Gastrocnemius medialis (tissue), 4 donors: ENCODE measurements at regions not wholly inside any gene's neighbourhood (a gene's known extent, or its start where the extent isn't known, plus 50 kb on each side); places are given as distances from the start of the nearest gene placed in this dataset.

Source experiments
- ATAC-seq, 2 donors: fragments of 150-250 bp; one replicate each; pipeline ENCODE4 v1.9.1; 2016
- DNase-seq, 2 donors: peaks; one replicate each; pipeline ENCODE4 v3.0.0-alpha.2; 2019
- H3K27ac ChIP-seq, 4 donors: fragments of 200-600 bp; sonication (generic); 1 replicate in 1 of 4; 2 replicates in 3 of 4; pipeline ENCODE4 v1.5.1; 2016 to 2018; ENCODE audit warnings: mild to moderate bottlenecking in 2 of 4, moderate library complexity in 1 of 4
- H3K27me3 ChIP-seq, 3 donors: fragments of 200-600 bp; sonication (generic) in 2 of 3; 1 replicate in 1 of 3; 2 replicates in 2 of 3; pipeline versions ENCODE4 v1.5.1 to v1.6.0; 2016 to 2019; ENCODE audit warnings: mild to moderate bottlenecking in 1 of 3, moderate library complexity in 1 of 3
- H3K36me3 ChIP-seq, 2 donors: fragments of 200-600 bp; sonication (generic) in 1 of 2; one replicate each; pipeline ENCODE4 v1.5.1; 2017 to 2018
- H3K4me1 ChIP-seq, 2 donors: fragments of 200-600 bp; sonication (generic) in 1 of 2; one replicate each; pipeline ENCODE4 v1.5.1; 2016 to 2017; ENCODE audit warnings: mild to moderate bottlenecking in 2 of 2
- H3K4me3 ChIP-seq, 4 donors: fragments of 200-600 bp; sonication (generic) in 3 of 4; 1 replicate in 1 of 4; 2 replicates in 3 of 4; pipeline ENCODE4 v1.5.1; 2016 to 2019; ENCODE audit warnings: mild to moderate bottlenecking in 2 of 4
- H3K9me3 ChIP-seq, 3 donors: fragments of 200-600 bp; sonication (generic) in 2 of 3; 1 replicate in 1 of 3; 2 replicates in 2 of 3; pipeline ENCODE4 v1.5.1; 2016 to 2019
- POLR2A ChIP-seq, 2 donors: fragments of 450-650 bp; IDR thresholded peaks; one replicate each; pipeline ENCODE4 v1.6.1; 2017; ENCODE audit warnings: antibody characterized with exemption in 2 of 2, mild to moderate bottlenecking in 2 of 2, moderate library complexity in 2 of 2
- in situ Hi-C, 4 donors: fragments of 200-750 bp; cut with MboI; loops; one replicate each; pipeline versions ENCODE4 v1.15.0 to v1.8.0; 2017; ENCODE audit warnings: low sequenced_read_pairs in 4 of 4
- intact Hi-C: fragments of 100-400 bp; cut with DNase I; formaldehyde crosslinking; loops from one replicate; pipeline ENCODE4 v1.15.1; 2023; ENCODE audit warnings: low total_unique reads
- TF ChIP-seq, protein P1 (sequence below), 5 experiments: fragments of 450-650 bp in 3 of 5; fragments of 200-600 bp in 2 of 5; sonication (generic) in 2 of 5; IDR thresholded peaks in 4 of 5; conservative IDR thresholded peaks in 1 of 5; 1 replicate in 4 of 5; 2 replicates in 1 of 5; pipeline ENCODE4 v1.5.1; 2016 to 2019; ENCODE audit warnings: antibody characterized with exemption in 5 of 5, mild to moderate bottlenecking in 3 of 5, moderate library complexity in 3 of 5

DNA sequence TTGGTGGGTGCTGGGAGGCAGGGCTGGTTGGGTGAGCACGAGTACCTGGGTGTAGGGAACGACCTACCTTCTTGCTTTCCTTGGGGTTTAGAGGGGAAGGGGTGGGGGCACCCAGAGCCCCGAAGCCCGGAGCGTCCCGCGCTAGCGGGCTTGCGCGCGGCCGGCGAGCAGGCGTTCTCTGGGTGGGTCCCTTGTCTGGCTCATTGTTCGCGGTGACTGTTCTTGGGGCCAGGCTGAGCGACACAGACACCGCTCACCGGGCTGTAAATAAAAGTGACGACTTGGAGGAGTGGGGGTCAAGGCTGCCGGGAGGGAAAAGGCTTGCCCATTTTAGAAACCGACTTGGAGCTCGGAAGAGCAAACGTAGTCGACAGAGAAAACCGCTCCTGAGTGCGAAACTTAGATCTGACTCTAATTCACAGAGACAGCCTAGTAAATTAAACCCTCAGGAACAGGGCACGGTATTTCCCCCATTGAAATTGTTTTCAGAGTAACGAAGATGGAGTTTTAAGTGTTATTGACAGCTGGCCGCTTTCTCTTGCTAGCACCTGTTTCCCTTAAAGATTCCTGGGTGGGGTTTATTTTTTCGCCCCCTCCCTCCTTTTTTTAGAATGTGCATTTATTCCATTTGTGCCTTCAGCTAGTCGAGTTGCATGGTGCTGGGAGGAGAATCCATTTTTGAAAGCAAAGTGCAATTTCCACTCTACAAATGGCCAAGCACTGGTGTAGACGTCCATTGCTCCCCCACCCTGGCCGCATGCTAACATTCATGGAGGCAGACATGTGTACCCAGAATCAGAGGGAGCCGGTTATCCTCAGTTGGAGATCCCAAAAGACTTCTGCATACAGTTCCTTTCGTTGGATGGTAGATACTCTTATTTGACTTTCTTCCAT is 532.1 kb upstream of the SEMA6D start:
- Histone ChIP-seq H3K9me3 (no peaks in the 10 kb centered on the region), H3K4me1 (peaks cover 0 to 13% of the 10 kb centered on the region in 2 donors), H3K27me3 (peaks cover 41 to 58% (median 45%) of the 10 kb centered on the region in 3 donors), H3K27ac (no peak overlapping the region), H3K4me3 (peak overlapping the region; percentile 50 to 79 (median 53)), H3K36me3 (no peaks in the 10 kb centered on the region)
- DNase-seq (no peak), ATAC-seq (no peak)
- TF ChIP-seq POLR2A (IDR thresholded peaks at IDR 0.05) = no peak
- TF ChIP-seq, protein P1, sequence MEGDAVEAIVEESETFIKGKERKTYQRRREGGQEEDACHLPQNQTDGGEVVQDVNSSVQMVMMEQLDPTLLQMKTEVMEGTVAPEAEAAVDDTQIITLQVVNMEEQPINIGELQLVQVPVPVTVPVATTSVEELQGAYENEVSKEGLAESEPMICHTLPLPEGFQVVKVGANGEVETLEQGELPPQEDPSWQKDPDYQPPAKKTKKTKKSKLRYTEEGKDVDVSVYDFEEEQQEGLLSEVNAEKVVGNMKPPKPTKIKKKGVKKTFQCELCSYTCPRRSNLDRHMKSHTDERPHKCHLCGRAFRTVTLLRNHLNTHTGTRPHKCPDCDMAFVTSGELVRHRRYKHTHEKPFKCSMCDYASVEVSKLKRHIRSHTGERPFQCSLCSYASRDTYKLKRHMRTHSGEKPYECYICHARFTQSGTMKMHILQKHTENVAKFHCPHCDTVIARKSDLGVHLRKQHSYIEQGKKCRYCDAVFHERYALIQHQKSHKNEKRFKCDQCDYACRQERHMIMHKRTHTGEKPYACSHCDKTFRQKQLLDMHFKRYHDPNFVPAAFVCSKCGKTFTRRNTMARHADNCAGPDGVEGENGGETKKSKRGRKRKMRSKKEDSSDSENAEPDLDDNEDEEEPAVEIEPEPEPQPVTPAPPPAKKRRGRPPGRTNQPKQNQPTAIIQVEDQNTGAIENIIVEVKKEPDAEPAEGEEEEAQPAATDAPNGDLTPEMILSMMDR (IDR thresholded peaks at IDR 0.05 in 4 of 5, conservative IDR thresholded peaks at IDR 0.05 in 1 of 5) = no peak
- in situ Hi-C loops (loop anchor here in 3 of 4 donors (25.0 kb wide), 4 partner anchors 102 to 1102 kb away; partner anchors contain the start of gene SEMA6D (in 1 of the 3)), intact Hi-C loops (no loop called here)

GRCh38 chr15:47186075-47186474 is 531.2 kb upstream of the SEMA6D start:
- in situ Hi-C loops (loop anchor here in 3 of 4 donors (25.0 kb wide), 4 partner anchors 101 to 1101 kb away; partner anchors contain the start of gene SEMA6D (in 1 of the 3)), intact Hi-C loops (no loop called here)
- Histone ChIP-seq H3K4me1 (peaks cover 0 to 13% of the 10 kb centered on the region in 2 donors), H3K36me3 (no peaks in the 10 kb centered on the region), H3K9me3 (no peaks in the 10 kb centered on the region), H3K27ac (no peak overlapping the region), H3K27me3 (peaks cover 41 to 58% (median 41%) of the 10 kb centered on the region in 3 donors), H3K4me3 (no peak overlapping the region)
- TF ChIP-seq, protein P1 (IDR thresholded peaks at IDR 0.05 in 4 of 5, conservative IDR thresholded peaks at IDR 0.05 in 1 of 5) = no peak
- TF ChIP-seq POLR2A (IDR thresholded peaks at IDR 0.05) = no peak
- ATAC-seq = no peak
- no peak for DNase-seq

GRCh38 chr15:47188758-47189507 is 528.4 kb upstream of the SEMA6D start:
- H3K9me3 ChIP-seq = no peaks in the 10 kb centered on the region
- intact Hi-C loops (no loop called here), in situ Hi-C loops (loop anchor here in 3 of 4 donors (25.0 kb wide), 4 partner anchors 98 to 1098 kb away; partner anchors contain the start of gene SEMA6D (in 1 of the 3))
- ATAC-seq (no peak), DNase-seq (no peak)
- no peak overlapping the region for H3K4me3 ChIP-seq
- H3K4me1 ChIP-seq = peaks cover 0 to 11% of the 10 kb centered on the region in 2 donors
- no peak overlapping the region for H3K27ac ChIP-seq
- H3K36me3 ChIP-seq = no peaks in the 10 kb centered on the region
- TF ChIP-seq POLR2A (IDR thresholded peaks at IDR 0.05) = no peak
- TF ChIP-seq, protein P1 (IDR thresholded peaks at IDR 0.05 in 4 of 5, conservative IDR thresholded peaks at IDR 0.05 in 1 of 5) = no peak
- peaks cover 15 to 30% (median 21%) of the 10 kb centered on the region in 3 donors for H3K27me3 ChIP-seq

DNA sequence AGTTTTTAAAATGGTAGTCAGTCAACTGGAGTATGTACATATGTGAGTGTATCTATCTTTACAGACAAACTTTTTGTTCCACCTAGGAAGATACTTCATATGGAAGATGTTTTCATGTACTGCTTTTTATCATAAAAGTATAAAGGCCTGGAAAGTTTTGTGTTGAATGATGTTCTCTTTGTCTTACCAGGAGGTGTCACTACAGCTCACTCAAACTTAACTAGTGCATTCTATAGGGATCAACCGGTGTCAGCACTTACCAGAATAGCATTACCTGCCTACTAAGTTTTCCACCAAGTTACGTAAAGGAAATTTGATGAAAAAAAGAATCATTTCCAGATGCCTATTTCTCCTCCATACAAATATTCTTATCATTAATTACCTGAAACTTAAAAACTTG is 522.6 kb upstream of the SEMA6D start:
- in situ Hi-C loops (loop anchor here (5.0 to 25.0 kb wide), 8 partner anchors 93 to 1093 kb away; partner anchors contain the start of gene SEMA6D (in 1 of the 4)), intact Hi-C loops (loop anchor here (5.0 kb wide), 1 partner anchor 523 kb away; the partner anchor contains the start of gene SEMA6D)
- Histone ChIP-seq H3K27me3 (no peaks in the 10 kb centered on the region), H3K27ac (no peak overlapping the region), H3K9me3 (no peaks in the 10 kb centered on the region), H3K4me1 (no peaks in the 10 kb centered on the region), H3K4me3 (no peak overlapping the region), H3K36me3 (no peaks in the 10 kb centered on the region)
- TF ChIP-seq, protein P1 (IDR thresholded peaks at IDR 0.05 in 4 of 5, conservative IDR thresholded peaks at IDR 0.05 in 1 of 5) = peak in 1 of 5 experiments; percentile 7
- no peak for TF ChIP-seq POLR2A (IDR thresholded peaks at IDR 0.05)
- no peak for ATAC-seq
- no peak for DNase-seq
